GM10248 (cell line): ENCODE measurements at regions not wholly inside any gene's neighbourhood (a gene's known extent, or its start where the extent isn't known, plus 50 kb on each side); places are given as distances from the start of the nearest gene placed in this dataset.

ENCODE experiments used
- CTCF ChIA-PET: fragments of 300-600 bp; sonication (Branson Sonifier 250); formaldehyde crosslinking; extraction: SDS; loops from one replicate; lab custom pipeline; 2021; ENCODE audit warnings: antibody characterized with exemption; lab: Yijun Ruan, JAX
- POLR2A ChIA-PET: fragments of 350-650 bp; sonication (Branson Sonifier 250); formaldehyde crosslinking; extraction: SDS; loops from one replicate; lab custom pipeline; 2020; ENCODE audit warnings: antibody characterized with exemption; lab: Yijun Ruan, JAX
- DNase-seq: peaks from one replicate; pipeline ENCODE4 v3.0.0; 2012; ENCODE audit errors: extremely low spot score
- TF ChIP-seq, protein P1 (sequence below): IDR thresholded peaks from 2 replicates; pipeline ENCODE4 v1.5.1; 2012; ENCODE audit warnings: mild to moderate bottlenecking, low read depth; ENCODE audit errors: extremely low read depth, missing control alignments, control extremely low read depth

DNA sequence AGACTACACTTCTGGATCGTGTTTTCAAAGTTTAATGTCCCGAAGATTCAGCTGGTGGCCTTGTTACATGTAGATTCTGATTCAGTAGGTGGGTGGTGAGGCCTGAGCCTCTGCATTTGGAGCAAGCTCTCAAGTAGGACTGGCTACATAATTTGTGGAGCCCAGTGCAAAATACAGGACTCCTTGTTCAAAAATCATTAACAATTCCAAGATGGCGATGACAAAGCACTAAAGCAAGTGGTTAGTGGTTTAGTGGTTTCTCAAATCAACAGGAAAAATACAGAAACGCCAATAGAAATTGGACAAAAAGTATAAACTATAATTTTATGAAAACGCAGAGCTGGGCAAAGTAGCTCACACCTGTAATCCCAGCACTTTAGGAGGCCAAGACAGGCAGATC lies 133.7 kb upstream of the STMND1 start:
- ChIA-PET CTCF (interaction anchor here (1.2 kb wide), 2 partner anchors 11 to 45 kb away, joined by 3 read pairs; no protein-coding TSS in a partner anchor), POLR2A (no interaction called here)
- no peak for DNase-seq
- TF ChIP-seq, protein P1, sequence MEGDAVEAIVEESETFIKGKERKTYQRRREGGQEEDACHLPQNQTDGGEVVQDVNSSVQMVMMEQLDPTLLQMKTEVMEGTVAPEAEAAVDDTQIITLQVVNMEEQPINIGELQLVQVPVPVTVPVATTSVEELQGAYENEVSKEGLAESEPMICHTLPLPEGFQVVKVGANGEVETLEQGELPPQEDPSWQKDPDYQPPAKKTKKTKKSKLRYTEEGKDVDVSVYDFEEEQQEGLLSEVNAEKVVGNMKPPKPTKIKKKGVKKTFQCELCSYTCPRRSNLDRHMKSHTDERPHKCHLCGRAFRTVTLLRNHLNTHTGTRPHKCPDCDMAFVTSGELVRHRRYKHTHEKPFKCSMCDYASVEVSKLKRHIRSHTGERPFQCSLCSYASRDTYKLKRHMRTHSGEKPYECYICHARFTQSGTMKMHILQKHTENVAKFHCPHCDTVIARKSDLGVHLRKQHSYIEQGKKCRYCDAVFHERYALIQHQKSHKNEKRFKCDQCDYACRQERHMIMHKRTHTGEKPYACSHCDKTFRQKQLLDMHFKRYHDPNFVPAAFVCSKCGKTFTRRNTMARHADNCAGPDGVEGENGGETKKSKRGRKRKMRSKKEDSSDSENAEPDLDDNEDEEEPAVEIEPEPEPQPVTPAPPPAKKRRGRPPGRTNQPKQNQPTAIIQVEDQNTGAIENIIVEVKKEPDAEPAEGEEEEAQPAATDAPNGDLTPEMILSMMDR: no peak

DNA sequence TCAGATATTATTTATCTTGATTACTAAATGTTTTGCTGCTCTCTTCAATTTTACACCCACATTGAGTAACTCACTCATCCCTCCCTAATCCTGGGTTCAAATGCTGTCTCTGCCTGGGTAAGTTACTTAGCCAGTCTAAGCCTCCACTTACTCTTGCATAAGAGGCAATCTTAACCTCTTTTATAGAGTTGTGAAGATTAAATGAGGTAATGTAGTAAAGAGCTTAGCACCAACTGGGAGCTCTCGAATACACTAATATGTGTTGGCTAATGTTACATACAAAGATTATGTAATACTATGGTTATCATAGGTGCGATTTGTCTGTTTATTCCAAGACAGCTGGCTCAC lies 134.4 kb upstream of the STMND1 start:
- CTCF ChIA-PET: interaction anchor here (1.9 kb wide), 1 partner anchor 11 kb away, joined by 7 read pairs; no protein-coding TSS in a partner anchor
- POLR2A ChIA-PET: no interaction called here

DNA sequence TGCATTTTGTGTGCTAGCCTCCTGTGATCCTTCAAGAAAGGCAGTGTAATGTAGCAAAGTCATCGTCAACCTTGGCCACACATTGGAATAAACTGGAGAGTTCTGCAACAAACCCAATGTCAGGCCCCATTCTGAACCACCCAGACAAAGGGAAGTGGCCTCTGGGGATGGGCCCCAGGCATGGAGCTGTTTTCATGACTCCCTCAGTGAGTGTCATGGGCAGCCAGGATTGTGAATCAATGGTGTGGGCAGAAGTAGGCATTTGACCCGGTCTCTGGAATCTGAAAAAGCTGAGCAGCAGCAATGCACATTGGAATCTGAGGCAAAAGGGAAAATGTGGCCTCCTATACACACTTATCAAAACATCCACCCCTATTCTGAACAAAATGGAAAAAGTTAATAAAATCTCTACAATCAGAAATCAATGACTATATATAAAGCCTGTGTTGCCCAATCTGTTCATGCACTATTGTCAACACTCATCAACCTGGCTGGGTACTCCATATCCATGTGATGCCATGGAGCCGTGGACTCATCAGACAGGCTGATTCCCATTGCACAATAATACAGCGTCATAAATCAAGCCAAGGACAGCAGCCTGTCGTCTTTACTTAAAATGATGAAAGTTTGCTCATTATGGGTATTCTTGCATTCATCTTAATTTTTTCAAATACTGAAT lies 134.9 kb upstream of the STMND1 start:
- TF ChIP-seq, protein P1: no peak
- no peak for DNase-seq
- CTCF ChIA-PET: interaction anchor here (1.2 to 2.9 kb wide), 3 partner anchors 10 to 203 kb away, joined by 3 to 18 read pairs (median 7); no protein-coding TSS in a partner anchor
- POLR2A ChIA-PET: no interaction called here

More for the DNA sequence above, 134.4 kb upstream of the STMND1 start:
- TF ChIP-seq, protein P1: no peak
- DNase-seq: no peak

DNA sequence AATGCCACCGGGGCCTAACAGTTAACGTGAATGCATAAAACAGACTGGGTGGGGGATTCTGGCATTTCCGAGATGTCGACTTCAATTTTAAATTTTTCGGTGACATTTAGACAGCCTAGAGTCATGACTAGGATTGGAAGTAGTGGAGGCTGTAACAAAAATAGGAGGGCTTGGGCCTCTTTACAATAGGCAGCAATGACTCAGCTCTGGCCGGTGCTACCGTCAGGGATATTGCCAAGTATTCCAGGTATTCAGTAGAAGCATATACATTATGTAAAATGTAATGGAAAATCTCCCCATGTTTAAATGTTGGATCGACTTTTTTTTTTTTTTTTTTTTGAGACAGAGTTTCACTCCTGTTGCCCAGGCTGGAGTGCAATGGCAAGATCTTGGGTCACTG lies 136.2 kb upstream of the STMND1 start:
- CTCF ChIA-PET: interaction anchor here (0.7 to 2.9 kb wide), 14 partner anchors 8 to 719 kb away, joined by 3 to 18 read pairs (median 4); no protein-coding TSS in a partner anchor
- no peak for DNase-seq
- TF ChIP-seq, protein P1: no peak
- POLR2A ChIA-PET: no interaction called here

DNA sequence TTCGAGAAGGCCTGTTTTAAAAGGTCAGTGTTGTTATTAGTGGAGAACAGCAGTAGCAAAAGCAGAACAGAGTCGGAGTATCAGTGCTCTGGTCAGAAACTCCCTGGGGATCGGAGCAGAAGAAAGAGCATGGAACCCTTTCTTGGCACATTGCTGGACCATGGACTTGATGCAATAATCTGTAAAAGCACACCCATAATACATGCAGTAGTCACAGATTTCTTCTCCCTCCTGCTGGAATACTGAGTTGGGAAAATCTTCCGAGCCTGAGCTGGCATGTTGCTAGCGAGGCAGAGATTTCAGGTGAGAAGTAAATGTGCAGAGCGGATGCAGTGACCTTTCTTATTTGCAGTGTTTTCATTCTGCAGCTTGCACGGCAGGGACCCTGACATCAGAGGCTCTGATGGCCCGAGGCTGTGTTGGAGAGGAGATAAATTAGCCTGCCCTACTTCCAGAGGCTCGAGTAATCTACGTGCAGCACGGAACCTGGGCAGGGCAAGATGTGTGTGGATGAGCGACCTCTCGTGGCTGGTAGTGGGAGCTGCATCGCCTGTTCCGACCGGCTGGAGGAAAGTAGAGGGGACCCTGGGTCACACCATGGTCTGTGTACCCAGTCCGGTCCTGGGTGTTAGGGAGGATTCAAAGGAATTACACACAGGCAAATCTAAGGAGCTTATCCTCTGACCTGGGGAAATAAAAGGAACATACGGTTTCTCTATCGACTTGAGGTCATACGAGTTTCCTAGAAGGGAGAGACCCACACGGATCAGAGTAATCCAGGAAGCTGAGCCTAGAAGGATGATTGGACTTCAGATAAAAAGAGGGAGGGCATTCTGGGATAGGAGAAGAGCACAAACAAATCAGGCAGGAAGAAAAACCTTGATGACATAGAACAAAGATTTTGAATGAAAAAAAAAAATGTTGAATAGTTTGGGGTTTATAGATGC lies 137.0 kb upstream of the STMND1 start:
- ChIA-PET POLR2A (no interaction called here), CTCF (interaction anchor here (0.6 to 2.9 kb wide), 19 partner anchors 9 to 718 kb away, joined by 3 to 18 read pairs (median 3); no protein-coding TSS in a partner anchor)
- DNase-seq: peak; percentile 65
- TF ChIP-seq, protein P1: peak; percentile 84

DNA sequence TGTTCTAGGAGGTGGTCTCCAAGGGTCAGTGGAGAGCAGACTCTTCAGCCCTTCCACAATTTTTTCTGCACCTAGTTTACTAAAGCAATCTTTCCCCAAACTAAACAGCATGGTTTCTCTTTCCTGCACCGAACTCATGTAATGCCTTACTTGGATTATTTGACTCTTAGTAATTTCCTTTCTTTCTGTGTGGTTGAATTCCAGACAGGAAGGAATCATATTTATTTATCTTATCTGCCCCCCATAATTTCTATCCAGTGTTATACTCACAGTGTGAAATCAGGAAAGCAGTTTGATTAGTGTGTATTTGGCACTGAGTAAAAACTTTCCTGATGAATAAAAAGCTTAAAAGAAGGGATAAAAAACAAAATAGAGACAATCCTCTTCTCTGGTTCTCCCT lies 140.3 kb upstream of the STMND1 start:
- ChIA-PET CTCF (interaction anchor here (1.1 to 1.4 kb wide), 3 partner anchors 11 to 29 kb away, joined by 3 to 5 read pairs (median 4); no protein-coding TSS in a partner anchor), POLR2A (no interaction called here)
- no peak for DNase-seq
- TF ChIP-seq, protein P1: no peak
